GM18507 (cell line): ENCODE measurements at regions not wholly inside any gene's neighbourhood (a gene's known extent, or its start where the extent isn't known, plus 50 kb on each side); places are given as distances from the start of the nearest gene placed in this dataset.
"Not testable (repeated sequence)": the region's sequence is repeated elsewhere in the genome, so short reads cannot be mapped to it uniquely, and the experiment has no call there.

Experiments
- DNase-seq: peaks from one replicate; pipeline ENCODE4 v3.0.0; 2011; ENCODE audit warnings: low read depth; ENCODE audit not compliant: insufficient read length; ENCODE audit errors: extremely low spot score
- FAIRE-seq: peaks from 2 replicates; lab custom pipeline; 2011; peaks lifted over from hg19 to GRCh38; lab: Jason Lieb, UNC

- DNase-seq (no peak), FAIRE-seq (no peak)
Observed at GRCh38 chr6:11318835-11319813, 86.7 kb upstream of the NEDD9 start.

- peak; percentile 69 for FAIRE-seq
- peak; percentile 12 for DNase-seq
Observed at GRCh38 chr6:11317885-11318771, 85.7 kb upstream of the NEDD9 start.

DNA sequence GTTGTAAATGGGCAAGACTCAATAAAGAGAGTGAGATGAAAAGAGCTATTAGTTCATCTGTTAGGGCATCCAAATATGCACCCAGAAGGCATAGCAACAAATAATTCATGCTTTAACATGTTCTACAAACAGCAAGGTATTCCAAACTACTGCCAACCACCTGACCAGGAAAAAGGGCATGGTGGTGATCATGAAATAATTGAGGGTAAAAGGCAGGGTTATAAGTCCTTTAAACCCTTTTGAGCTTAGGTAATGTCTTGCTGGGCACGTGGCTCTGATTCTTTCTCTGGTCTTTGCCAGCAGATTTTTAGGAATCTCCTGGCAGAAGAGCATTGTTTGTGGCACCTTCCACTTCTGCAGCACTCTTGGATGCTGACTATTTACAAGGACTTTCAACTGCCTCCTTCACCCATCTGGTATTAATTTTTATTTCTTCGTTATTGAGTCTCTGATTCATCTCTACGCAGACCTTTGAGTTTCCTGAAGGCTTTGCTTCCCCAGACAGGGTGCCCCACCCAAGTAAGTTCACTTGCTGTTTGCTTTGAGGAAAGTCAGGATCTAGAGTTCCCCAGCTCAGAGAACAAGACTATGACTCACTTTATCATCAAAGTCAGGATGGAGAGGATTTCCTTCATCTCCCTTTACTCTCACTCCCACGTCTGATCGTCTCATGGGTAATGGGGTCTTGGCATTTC lies 83.4 kb upstream of the NEDD9 start:
- no peak for FAIRE-seq
- DNase-seq, result no peak

GRCh38 chr6:11313207-11313606 lies 80.7 kb upstream of the NEDD9 start:
- no peak for FAIRE-seq
- DNase-seq, result no peak

DNA sequence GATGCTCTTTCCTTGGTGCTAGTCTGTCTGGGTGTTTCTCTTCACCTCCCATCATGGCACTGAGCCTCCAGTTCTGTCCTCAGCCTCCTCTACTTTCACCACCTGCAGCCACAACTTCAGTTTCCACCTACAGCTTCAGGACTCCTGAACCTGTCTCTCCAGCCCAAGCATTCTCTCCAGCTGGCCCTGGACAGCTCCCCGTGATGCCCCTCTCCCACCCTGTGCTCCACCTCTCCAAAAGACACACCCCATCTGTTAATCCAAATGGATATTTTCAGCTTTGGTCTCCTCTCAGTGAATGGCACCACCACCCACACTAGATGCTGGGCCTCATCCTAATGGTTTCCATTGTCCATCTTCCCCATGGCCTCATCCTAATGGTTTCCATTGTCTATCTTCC lies 79.5 kb upstream of the NEDD9 start:
- DNase-seq (no peak), FAIRE-seq (no peak)

- no peak for DNase-seq
- FAIRE-seq, result no peak
Observed at GRCh38 chr6:11309947-11310665, 77.6 kb upstream of the NEDD9 start.

DNA sequence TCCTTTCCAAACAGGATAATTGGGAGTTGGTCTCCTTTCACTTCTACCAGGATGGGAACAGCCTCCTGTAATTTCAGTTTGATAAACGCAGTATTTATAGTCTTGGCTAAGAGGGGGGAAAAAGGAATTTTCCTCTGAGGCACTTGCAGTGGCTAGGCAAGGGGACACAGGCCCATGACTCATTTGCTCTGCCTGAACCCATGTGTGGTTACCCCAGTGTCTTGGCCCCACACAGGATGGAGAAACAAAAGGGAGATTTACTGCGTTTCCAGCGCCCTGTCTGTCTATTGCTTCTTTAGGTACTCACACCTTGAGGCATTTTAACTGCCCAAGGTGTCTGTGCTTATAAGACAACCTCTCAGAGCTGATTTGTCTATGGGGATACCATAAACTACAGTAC lies 74.8 kb upstream of the NEDD9 start:
- no peak for DNase-seq
- FAIRE-seq, result no peak

DNA sequence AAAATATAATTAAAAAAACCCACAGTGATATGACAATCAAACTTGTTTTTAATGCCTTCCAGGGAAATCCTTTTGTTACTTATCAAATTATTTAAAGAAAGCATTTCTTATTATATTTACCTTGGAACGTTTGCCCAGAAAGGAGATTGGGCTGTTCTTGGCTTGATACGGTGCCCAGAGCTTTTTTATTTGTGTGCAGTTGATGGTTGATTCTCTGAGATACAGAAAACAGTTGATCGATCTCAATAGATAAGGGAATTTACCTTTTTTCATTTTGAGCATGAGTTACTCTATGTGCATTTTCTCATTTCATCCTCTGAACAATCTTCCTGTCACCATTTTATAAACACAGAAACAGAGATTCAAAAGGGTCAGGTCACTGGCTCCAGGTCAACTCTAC lies 72.5 kb upstream of the NEDD9 start:
- no peak for DNase-seq
- no peak for FAIRE-seq

GRCh38 chr6:11299876-11300428 lies 67.5 kb upstream of the NEDD9 start:
- DNase-seq, FAIRE-seq: not testable (repeated sequence)

GRCh38 chr6:11299421-11299784 lies 66.9 kb upstream of the NEDD9 start:
- FAIRE-seq, DNase-seq: not testable (repeated sequence)

- DNase-seq (no peak), FAIRE-seq (no peak)
Observed at GRCh38 chr6:11298651-11299420, 66.4 kb upstream of the NEDD9 start.

DNA sequence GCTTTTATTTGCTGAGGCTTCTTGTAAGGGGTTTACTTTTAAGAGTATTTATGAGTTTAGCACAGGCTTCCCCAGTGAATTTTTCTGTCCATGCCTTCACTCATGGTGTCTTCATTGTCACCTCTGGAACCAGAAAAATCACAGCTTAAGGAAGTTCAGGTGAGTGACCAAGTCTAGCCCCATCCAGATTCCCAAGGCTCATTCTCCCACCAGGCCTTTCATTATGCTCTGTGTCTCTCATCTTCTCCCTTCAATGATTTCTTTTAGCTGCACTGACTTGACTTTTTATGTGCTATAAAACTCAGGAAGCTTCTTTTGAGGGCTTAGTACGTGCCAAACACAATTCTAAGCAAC lies 64.9 kb upstream of the NEDD9 start:
- FAIRE-seq (no peak), DNase-seq (no peak)

GRCh38 chr6:11296449-11297375 lies 64.2 kb upstream of the NEDD9 start:
- no peak for FAIRE-seq
- DNase-seq, result no peak

DNA sequence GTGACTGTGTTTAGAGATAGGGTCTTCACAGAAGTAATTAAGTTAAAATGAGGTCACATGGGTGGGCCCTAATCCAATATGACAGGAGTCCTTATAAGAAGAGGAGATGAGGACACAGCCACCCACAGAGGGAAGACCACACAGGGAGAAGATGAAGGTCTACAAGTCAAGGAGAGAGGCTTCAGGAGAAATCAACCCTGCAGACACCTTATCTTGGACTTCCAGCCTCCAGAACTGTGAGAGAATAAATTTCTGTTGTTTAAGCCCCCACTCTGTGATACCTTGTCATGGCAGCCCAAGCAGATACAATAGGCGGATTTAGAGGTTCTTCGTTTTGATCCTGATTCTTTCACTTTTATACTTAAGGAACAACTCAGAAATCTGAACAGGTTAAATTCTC lies 63.5 kb upstream of the NEDD9 start:
- DNase-seq (no peak), FAIRE-seq (no peak)

GRCh38 chr6:11294228-11294627 lies 61.8 kb upstream of the NEDD9 start:
- no peak for DNase-seq
- FAIRE-seq, result no peak

- DNase-seq (no peak), FAIRE-seq (no peak)
Observed at GRCh38 chr6:11292594-11293236, 60.2 kb upstream of the NEDD9 start.

- DNase-seq (no peak), FAIRE-seq (peak; percentile 54)
Observed at GRCh38 chr6:11292091-11292490, 59.6 kb upstream of the NEDD9 start.
